ENCODE measurements at regions not wholly inside any gene's neighbourhood (a gene's known extent, or its start where the extent isn't known, plus 50 kb on each side); places are given as distances from the start of the nearest gene placed in this dataset.

- H3K9ac ChIP-seq (ENCODE audit: low read length) = no peak overlapping the region
- no peaks in the 10 kb centered on the region for H3K36me3 ChIP-seq (replicated peaks in 1 of 2; ENCODE audit: control extremely low read depth in 1 of 2, control insufficient read depth in 1 of 2, extremely low read depth in 1 of 2, insufficient read depth in 2 of 2, low read length in 1 of 2)
- intact Hi-C loops (cut with micrococcal nuclease) = loop anchor here (10.0 kb wide), 1 partner anchor 385 kb away; no protein-coding TSS in a partner anchor
- H3K9me3 ChIP-seq (ENCODE audit: control extremely low read depth in 1 of 3, control insufficient read depth in 2 of 3, insufficient read depth in 1 of 3, low read length in 2 of 3) = no peaks in the 10 kb centered on the region
- H3K27ac Mint-ChIP-seq = no peak overlapping the region
- ATAC-seq (ENCODE audit: low read depth) (no peak), DNase-seq (no peak)
- no peaks in the 10 kb centered on the region for H3K79me2 ChIP-seq (ENCODE audit: control insufficient read depth, insufficient read depth, low read length)
- H3K4me3 ChIP-seq (ENCODE audit: control extremely low read depth in 1 of 5, extremely low read depth in 1 of 5, insufficient read depth in 1 of 5, low read depth in 2 of 5, low read length in 4 of 5) = no peak overlapping the region
- no peaks in the 10 kb centered on the region for H3K9me3 Mint-ChIP-seq (ENCODE audit: insufficient read depth)
- TF ChIP-seq EZH2 (IDR thresholded peaks at IDR 0.05; ENCODE audit: borderline replicate concordance, insufficient read depth, low read depth, low read length, poor library complexity, severe bottlenecking) = no peak
- TF ChIP-seq CTCF (IDR thresholded peaks at IDR 0.05) = no peak
- H4K20me1 ChIP-seq (ENCODE audit: control insufficient read depth, insufficient read depth, low read length, poor library complexity, severe bottlenecking) = no peaks in the 10 kb centered on the region
- no CpG with 5 or more reads among the region's 3 CpGs for WGBS (ENCODE audit: insufficient coverage)
- no peaks in the 10 kb centered on the region for H3K27me3 ChIP-seq (replicated peaks in 1 of 4; ENCODE audit: control extremely low read depth in 1 of 4, control insufficient read depth in 3 of 4, insufficient read depth in 4 of 4, low read length in 3 of 4)
- no peaks in the 10 kb centered on the region for H3K4me1 ChIP-seq (ENCODE audit: control insufficient read depth in 2 of 2, insufficient read depth in 2 of 2, low read length in 2 of 2)
- H3K4me3 Mint-ChIP-seq = no peak overlapping the region
- no peak overlapping the region for H2AFZ ChIP-seq (ENCODE audit: insufficient read depth, low read depth, low read length, poor library complexity, severe bottlenecking)
- POLR2A ChIA-PET = no interaction called here
- no peaks in the 10 kb centered on the region for H3K4me1 Mint-ChIP-seq
- CTCF ChIA-PET = no interaction called here
- H3K27me3 Mint-ChIP-seq = peaks cover 2% of the 10 kb centered on the region
- no peak overlapping the region for H3K4me2 ChIP-seq (replicated peaks; ENCODE audit: low read depth, low read length, poor library complexity, severe bottlenecking)
- no peak overlapping the region for H3K27ac ChIP-seq (ENCODE audit: low read length in 2 of 2)
Measured at GRCh38 chr2:167729911-167730310, 517.5 kb downstream of the STK39 start.

GRCh38 chr2:167726788-167727187, 520.6 kb downstream of the STK39 start:
- DNase-seq = no peak
- no peak overlapping the region for H3K4me3 Mint-ChIP-seq
- Histone ChIP-seq H3K9ac (ENCODE audit: low read length) (no peak overlapping the region), H2AFZ (ENCODE audit: insufficient read depth, low read depth, low read length, poor library complexity, severe bottlenecking) (no peak overlapping the region), H3K9me3 (ENCODE audit: control extremely low read depth in 1 of 3, control insufficient read depth in 2 of 3, insufficient read depth in 1 of 3, low read length in 2 of 3) (no peaks in the 10 kb centered on the region), H3K4me1 (ENCODE audit: control insufficient read depth in 2 of 2, insufficient read depth in 2 of 2, low read length in 2 of 2) (no peaks in the 10 kb centered on the region), H3K4me2 (replicated peaks; ENCODE audit: low read depth, low read length, poor library complexity, severe bottlenecking) (no peak overlapping the region), H3K79me2 (ENCODE audit: control insufficient read depth, insufficient read depth, low read length) (no peaks in the 10 kb centered on the region), H3K36me3 (replicated peaks in 1 of 2; ENCODE audit: control extremely low read depth in 1 of 2, control insufficient read depth in 1 of 2, extremely low read depth in 1 of 2, insufficient read depth in 2 of 2, low read length in 1 of 2) (no peaks in the 10 kb centered on the region), H3K27me3 (replicated peaks in 1 of 4; ENCODE audit: control extremely low read depth in 1 of 4, control insufficient read depth in 3 of 4, insufficient read depth in 4 of 4, low read length in 3 of 4) (no peaks in the 10 kb centered on the region), H3K4me3 (ENCODE audit: control extremely low read depth in 1 of 5, extremely low read depth in 1 of 5, insufficient read depth in 1 of 5, low read depth in 2 of 5, low read length in 4 of 5) (no peak overlapping the region), H4K20me1 (ENCODE audit: control insufficient read depth, insufficient read depth, low read length, poor library complexity, severe bottlenecking) (no peaks in the 10 kb centered on the region), H3K27ac (ENCODE audit: low read length in 2 of 2) (no peak overlapping the region)
- ATAC-seq (ENCODE audit: low read depth) = no peak
- no peak overlapping the region for H3K27ac Mint-ChIP-seq
- ChIA-PET POLR2A (no interaction called here), CTCF (no interaction called here)
- no peak for TF ChIP-seq CTCF (IDR thresholded peaks at IDR 0.05)
- TF ChIP-seq EZH2 (IDR thresholded peaks at IDR 0.05; ENCODE audit: borderline replicate concordance, insufficient read depth, low read depth, low read length, poor library complexity, severe bottlenecking) = no peak
- no peaks in the 10 kb centered on the region for H3K27me3 Mint-ChIP-seq
- intact Hi-C loops (cut with micrococcal nuclease) = loop anchor here (10.0 kb wide), 1 partner anchor 388 kb away; no protein-coding TSS in a partner anchor
- WGBS (ENCODE audit: insufficient coverage) = no CpG with 5 or more reads among the region's 2 CpGs
- no peaks in the 10 kb centered on the region for H3K9me3 Mint-ChIP-seq (ENCODE audit: insufficient read depth)
- no peaks in the 10 kb centered on the region for H3K4me1 Mint-ChIP-seq
